ENCODE measurements at regions not wholly inside any gene's neighbourhood (a gene's known extent, or its start where the extent isn't known, plus 50 kb on each side); places are given as distances from the start of the nearest gene placed in this dataset.

DNA sequence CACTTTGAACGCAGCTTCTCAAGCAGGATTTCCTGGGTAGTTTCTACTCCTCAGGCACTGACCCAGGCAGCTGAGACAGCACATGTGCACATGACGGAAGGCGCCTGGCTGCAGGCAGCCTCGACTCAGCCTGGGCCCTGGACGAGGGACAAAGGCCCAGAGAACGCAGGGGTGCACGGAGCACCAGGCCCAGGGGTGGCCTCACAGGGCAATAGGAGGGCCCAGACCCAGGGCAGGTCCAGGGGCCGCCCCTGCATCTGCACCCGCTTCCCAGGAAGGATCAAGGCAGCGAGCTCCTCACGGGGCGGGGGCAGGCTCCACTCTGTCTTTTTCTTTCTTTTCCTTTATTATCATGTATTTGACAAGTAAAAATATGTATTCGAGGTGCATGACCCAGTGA is 208.4 kb downstream of the BRD1 start:
- TF ChIP-seq, protein P1, sequence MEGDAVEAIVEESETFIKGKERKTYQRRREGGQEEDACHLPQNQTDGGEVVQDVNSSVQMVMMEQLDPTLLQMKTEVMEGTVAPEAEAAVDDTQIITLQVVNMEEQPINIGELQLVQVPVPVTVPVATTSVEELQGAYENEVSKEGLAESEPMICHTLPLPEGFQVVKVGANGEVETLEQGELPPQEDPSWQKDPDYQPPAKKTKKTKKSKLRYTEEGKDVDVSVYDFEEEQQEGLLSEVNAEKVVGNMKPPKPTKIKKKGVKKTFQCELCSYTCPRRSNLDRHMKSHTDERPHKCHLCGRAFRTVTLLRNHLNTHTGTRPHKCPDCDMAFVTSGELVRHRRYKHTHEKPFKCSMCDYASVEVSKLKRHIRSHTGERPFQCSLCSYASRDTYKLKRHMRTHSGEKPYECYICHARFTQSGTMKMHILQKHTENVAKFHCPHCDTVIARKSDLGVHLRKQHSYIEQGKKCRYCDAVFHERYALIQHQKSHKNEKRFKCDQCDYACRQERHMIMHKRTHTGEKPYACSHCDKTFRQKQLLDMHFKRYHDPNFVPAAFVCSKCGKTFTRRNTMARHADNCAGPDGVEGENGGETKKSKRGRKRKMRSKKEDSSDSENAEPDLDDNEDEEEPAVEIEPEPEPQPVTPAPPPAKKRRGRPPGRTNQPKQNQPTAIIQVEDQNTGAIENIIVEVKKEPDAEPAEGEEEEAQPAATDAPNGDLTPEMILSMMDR (IDR thresholded peaks at IDR 0.05; ENCODE audit: low read depth, low read length, poor library complexity, severe bottlenecking): no peak
- no peak for TF ChIP-seq EZH2phosphoT487 (IDR thresholded peaks at IDR 0.05; ENCODE audit: borderline replicate concordance, low read length)
